ENCODE measurements at regions not wholly inside any gene's neighbourhood (a gene's known extent, or its start where the extent isn't known, plus 50 kb on each side); places are given as distances from the start of the nearest gene placed in this dataset.

DNA sequence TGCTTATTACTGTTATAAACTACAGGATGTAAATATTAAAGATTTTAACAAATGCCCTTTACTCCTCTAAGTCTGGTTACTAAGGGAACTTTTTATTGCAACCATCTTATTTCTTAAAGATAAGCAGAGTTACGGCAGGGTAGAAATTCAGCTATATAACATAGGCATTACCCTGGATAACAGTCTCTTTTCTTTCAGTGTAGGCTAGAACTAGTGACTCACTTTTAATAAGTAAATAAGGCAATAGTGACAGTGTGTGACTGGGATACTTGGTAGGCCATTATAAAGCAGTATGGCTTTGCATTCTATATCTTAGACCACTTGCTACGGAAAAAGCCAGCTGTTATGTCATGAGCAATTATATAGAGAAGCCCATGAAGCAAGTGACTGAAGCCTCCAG lies 1041.0 kb upstream of the NRXN1 start:
- TF ChIP-seq YY1 (tag by site-specific recombination; IDR thresholded peaks at IDR 0.05) (no peak), MYNN (tag by site-specific recombination; IDR thresholded peaks at IDR 0.05; ENCODE audit: borderline replicate concordance) (no peak), HOXA7 (CRISPR knock-in tag; IDR thresholded peaks at IDR 0.05; ENCODE audit: borderline replicate concordance) (no peak), ZNF660 (tag by site-specific recombination; IDR thresholded peaks at IDR 0.05) (no peak), ZNF560 (tag by site-specific recombination; IDR thresholded peaks at IDR 0.05; ENCODE audit: borderline replicate concordance) (no peak)
- TF ChIP-seq, protein P1, sequence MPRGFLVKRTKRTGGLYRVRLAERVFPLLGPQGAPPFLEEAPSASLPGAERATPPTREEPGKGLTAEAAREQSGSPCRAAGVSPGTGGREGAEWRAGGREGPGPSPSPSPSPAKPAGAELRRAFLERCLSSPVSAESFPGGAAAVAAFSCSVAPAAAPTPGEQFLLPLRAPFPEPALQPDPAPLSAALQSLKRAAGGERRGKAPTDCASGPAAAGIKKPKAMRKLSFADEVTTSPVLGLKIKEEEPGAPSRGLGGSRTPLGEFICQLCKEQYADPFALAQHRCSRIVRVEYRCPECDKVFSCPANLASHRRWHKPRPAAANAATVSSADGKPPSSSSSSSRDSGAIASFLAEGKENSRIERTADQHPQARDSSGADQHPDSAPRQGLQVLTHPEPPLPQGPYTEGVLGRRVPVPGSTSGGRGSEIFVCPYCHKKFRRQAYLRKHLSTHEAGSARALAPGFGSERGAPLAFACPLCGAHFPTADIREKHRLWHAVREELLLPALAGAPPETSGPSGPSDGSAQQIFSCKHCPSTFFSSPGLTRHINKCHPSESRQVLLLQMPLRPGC (tag by site-specific recombination; IDR thresholded peaks at IDR 0.05): no peak
- TF ChIP-seq, protein P2, sequence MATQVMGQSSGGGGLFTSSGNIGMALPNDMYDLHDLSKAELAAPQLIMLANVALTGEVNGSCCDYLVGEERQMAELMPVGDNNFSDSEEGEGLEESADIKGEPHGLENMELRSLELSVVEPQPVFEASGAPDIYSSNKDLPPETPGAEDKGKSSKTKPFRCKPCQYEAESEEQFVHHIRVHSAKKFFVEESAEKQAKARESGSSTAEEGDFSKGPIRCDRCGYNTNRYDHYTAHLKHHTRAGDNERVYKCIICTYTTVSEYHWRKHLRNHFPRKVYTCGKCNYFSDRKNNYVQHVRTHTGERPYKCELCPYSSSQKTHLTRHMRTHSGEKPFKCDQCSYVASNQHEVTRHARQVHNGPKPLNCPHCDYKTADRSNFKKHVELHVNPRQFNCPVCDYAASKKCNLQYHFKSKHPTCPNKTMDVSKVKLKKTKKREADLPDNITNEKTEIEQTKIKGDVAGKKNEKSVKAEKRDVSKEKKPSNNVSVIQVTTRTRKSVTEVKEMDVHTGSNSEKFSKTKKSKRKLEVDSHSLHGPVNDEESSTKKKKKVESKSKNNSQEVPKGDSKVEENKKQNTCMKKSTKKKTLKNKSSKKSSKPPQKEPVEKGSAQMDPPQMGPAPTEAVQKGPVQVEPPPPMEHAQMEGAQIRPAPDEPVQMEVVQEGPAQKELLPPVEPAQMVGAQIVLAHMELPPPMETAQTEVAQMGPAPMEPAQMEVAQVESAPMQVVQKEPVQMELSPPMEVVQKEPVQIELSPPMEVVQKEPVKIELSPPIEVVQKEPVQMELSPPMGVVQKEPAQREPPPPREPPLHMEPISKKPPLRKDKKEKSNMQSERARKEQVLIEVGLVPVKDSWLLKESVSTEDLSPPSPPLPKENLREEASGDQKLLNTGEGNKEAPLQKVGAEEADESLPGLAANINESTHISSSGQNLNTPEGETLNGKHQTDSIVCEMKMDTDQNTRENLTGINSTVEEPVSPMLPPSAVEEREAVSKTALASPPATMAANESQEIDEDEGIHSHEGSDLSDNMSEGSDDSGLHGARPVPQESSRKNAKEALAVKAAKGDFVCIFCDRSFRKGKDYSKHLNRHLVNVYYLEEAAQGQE (tag by site-specific recombination; IDR thresholded peaks at IDR 0.05): no peak
- TF ChIP-seq, protein P3, sequence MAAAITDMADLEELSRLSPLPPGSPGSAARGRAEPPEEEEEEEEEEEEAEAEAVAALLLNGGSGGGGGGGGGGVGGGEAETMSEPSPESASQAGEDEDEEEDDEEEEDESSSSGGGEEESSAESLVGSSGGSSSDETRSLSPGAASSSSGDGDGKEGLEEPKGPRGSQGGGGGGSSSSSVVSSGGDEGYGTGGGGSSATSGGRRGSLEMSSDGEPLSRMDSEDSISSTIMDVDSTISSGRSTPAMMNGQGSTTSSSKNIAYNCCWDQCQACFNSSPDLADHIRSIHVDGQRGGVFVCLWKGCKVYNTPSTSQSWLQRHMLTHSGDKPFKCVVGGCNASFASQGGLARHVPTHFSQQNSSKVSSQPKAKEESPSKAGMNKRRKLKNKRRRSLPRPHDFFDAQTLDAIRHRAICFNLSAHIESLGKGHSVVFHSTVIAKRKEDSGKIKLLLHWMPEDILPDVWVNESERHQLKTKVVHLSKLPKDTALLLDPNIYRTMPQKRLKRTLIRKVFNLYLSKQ (tag by site-specific recombination; IDR thresholded peaks at IDR 0.05; ENCODE audit: borderline replicate concordance): no peak
